RPMI7951 (cell line): ENCODE measurements at regions not wholly inside any gene's neighbourhood (a gene's known extent, or its start where the extent isn't known, plus 50 kb on each side); places are given as distances from the start of the nearest gene placed in this dataset.
"Not testable (repeated sequence)": the region's sequence is repeated elsewhere in the genome, so short reads cannot be mapped to it uniquely, and the experiment has no call there.

Experiments
- DNase-seq: peaks from one replicate; pipeline ENCODE4 v3.0.0-alpha.2; 2012; ENCODE audit warnings: low read depth

DNA sequence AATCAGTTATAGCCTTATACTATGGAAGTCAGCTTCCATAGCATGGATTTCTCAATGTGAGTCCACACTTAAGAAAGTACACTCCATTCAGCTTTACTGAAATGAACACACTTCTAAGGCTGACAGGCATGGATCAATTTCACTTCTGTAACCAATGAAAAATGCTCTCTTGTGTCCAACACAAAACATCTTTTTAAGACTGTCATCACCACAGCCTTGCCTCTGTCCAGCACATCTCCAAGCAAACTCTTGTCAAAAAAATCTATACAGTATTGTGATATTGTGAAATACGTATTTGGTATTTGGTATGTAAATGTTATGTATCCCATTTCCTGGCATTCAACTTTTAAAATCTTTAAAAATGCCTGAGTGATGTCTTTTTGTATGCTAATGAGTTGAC lies 208.7 kb downstream of the RAP2B start:
- DNase-seq: no peak

DNA sequence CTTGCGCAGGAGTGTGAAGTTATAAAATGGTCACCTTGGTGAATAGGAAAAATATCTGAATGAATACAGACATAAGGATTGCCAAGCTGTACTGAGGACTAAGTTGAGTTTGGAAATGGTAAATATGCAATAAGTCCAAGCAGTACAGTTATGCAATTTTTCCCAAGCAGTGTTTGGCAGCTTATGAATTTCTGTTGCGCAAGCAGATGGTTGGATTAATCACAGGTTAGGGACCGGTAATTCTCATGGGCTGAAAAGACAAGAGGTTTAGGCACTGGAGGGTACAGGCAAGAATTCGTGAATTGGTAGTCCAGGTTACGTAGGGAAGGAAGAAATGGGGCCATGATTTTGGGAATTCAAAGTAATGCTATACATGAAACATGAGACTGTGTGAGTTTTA lies 210.3 kb downstream of the RAP2B start:
- DNase-seq: no peak

DNA sequence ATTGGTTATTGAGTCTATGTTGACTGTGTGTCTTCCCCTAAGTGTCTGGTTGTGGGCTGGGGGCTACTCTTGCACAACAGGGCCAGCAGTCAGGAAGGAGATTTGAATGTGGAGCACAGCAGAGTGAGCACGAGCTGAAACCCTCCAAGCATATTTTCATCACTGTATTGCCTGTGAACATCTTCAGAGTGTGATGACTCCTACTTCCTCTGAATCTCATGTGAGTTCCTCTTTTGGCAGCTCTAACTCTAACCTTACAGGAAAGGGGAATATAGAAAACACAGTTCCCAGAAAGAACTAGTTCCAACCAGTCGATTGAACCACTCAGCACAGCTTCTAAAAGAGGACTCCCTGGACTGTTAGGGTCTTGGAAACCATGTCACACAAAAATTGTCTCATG lies 211.6 kb downstream of the RAP2B start:
- DNase-seq: no peak

DNA sequence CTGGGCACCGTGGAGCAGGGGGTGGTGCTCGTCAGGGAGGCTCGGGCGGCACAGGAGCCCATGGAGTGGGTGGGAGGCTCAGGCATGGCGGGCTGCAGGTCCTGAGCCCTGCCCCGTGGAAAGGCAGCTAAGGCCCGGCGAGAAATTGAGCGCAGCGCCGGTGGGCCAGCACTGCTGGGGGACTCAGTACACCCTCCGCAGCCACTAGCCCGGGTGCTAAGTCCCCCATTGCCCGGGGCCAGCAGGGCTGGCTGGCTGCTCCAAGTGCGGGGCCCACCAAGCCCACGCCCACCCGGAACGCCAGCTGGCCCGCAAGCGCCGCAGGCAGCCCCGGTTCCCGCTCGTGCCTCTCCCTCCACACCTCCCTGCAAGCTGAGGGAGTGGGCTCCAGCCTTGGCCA lies 216.3 kb downstream of the RAP2B start:
- DNase-seq: not testable (repeated sequence)

DNA sequence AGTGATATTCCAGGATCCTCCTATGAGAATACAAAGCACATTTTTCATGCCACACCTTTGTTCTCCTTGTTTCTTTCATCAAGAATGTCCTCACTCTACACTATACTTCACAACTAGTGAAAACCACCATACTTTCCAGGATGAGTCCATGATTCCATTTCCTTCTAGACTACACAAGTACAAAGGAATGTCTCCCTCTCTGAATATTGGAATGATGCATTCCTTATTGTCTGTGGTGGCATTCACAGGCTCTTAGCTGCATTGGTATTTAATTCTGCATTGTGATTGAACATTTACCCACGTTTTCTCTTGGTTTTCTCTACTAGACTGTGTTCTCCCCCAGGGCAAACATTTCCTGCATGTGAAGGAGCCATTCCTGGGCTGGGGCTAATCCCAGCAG lies 217.5 kb downstream of the RAP2B start:
- DNase-seq: no peak

DNA sequence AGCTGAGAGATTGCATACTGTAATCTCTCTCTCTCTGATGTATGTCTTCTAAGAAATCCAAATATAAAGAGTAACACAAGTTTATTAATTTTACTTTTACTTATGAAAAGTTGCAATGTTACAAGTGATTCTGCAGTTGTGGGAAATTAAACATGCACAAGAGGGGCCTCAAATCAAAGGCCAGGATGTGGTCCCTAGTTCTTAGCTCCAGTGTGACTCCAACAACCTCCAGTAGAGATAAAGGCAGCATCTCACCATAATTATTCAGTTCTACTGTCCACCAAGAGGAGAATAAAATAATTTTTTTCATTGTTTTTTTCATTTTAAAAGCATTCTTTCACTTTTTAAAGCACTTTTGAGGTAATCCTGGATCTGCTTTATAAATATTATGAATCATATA lies 223.3 kb downstream of the RAP2B start:
- DNase-seq: no peak

DNA sequence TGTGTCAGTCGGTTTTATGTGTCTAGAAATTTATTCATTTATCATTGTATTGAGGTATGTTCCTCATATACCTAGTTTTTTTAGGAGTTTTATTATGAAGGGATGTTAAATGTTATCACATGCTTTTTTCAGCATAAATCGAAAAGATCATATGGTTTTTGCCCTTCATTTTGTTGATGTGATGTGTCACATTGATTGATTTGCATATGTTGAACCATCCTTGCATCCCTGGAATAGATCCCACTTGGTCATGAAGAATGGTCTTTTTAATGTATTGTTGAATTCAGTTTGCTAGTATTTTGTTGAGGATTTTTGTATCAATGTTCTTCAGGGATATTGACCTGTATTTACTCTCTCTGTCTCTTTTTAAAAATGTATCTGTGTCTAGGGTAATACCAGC lies 230.3 kb downstream of the RAP2B start:
- no peak for DNase-seq

DNA sequence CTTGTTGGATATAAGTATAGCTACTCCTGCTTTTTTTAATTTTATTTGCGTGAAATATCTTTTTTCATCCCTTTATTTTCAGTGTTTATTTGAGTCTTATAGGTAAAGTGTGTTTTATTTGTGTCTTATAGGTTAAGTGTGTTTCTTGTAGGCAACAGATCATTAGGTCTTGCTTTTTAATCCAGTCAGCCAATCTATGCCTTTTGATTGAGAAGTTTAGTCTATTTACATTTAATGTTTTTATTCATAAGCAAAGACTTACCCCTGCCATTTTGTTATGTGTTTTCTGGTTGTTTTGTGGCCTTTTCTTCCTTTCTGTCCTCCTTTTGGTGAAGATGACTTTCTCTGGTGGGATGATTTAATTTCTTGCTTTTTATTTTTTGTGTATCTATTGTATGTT lies 232.0 kb downstream of the RAP2B start:
- no peak for DNase-seq

DNA sequence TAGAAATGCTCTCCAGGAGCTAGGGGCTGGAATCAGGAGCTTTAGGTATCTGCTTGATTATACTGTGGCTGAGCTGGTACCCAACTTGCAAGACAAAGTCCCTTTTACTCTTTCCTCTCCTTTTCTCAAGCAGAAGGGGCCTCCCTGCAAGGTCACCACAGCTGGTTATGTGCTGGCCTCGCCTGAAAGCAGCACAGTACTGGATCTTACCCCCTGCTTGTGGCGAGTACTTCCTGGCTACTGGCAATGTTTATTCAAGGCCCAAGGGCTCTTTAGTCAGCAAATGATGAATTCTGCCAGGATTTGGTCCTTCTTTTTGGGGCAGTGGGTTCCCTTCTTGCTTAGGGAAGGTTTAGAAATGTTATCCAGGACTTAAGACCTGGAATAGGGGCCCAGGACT lies 234.6 kb downstream of the RAP2B start:
- DNase-seq: no peak

DNA sequence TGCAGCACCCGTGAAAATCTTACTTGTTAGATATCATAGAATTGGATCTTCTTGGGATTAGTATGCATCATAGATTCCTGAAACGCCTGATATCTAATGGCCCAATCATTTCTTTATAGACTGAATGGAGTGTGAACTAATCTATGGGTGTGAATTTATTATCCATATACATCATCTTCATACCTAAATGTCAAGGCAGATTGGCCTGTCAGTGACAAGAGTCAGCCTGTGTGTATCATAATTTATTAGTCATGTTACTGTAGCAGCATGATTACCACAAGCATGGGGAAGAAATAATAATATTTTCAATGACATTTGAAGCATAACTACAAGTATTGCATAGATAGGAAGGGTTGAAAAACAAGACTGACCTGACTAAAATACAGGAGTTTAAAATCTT lies 235.8 kb downstream of the RAP2B start:
- DNase-seq: no peak

DNA sequence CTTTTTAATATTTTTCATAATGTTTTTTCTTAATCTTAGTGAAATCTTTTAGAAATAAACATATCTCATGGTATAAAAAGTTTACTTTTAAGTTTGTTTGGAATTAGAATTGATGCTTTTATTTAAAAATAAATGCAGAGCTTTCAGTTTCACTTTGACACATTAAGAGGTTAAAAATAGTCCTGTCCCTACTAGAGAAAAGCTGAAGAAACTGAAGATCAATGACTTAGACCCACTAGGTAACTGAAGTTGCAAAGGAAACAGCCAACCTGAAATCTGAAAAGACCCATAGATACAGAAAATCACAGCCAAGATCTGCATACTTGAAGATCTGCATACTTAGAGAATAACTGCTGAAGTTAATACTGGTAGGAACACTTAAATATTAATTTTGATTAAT lies 237.6 kb downstream of the RAP2B start:
- DNase-seq: no peak

DNA sequence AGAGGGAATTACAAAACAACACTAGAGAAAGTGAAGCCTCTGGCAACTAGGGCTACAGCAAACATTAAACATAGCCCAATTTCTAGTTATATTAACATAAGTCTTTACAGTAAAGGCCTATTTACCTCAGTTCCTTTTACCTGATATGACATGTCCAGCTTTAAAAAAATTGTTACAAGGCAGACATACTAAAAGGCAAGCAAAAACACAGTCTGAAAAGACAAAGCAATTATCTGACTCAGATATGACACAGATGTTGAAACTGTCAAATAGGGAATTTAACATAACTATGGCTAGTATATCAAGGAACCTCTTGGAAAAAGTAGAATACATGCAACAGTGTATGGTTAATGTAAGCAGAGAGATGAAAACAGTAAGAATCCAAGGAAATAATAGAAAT lies 238.6 kb downstream of the RAP2B start:
- DNase-seq: no peak

DNA sequence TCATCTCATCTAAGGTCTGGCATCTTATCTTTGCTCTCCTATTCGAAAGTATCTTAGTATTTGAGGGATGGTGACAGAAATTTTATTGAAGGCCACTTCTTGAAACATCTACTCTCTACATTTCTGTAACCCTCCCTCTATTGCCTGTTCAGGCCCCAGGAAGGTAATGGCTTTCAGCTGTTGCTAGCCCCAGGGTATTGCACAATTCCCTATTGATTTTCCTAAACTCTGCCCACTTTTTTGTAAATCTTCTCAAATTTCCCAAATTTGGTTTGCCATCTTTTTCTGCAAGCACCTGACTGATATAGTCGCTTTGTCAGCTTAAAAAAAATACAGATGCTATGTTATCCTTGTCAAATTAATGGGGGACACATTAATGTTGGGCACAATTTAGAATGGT lies 242.1 kb downstream of the RAP2B start:
- no peak for DNase-seq

DNA sequence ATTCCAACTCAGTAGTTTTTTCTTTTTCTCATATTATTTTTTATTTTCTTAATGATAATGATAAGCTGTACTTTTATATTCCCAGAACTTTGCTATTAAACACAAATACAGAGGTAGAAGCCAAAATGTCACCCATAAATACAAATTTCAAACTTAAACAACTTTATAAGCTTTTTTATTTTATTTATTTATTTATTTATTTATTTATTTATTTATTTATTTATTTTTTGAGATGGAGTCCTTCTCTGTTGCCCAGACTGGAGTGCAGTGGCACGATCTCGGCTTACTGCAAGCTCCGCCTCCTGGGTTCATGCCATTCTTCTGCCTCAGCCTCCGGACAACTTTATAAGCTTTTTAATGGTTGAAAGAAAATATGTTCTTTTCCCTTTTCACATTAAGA lies 243.3 kb downstream of the RAP2B start:
- DNase-seq: not testable (repeated sequence)

DNA sequence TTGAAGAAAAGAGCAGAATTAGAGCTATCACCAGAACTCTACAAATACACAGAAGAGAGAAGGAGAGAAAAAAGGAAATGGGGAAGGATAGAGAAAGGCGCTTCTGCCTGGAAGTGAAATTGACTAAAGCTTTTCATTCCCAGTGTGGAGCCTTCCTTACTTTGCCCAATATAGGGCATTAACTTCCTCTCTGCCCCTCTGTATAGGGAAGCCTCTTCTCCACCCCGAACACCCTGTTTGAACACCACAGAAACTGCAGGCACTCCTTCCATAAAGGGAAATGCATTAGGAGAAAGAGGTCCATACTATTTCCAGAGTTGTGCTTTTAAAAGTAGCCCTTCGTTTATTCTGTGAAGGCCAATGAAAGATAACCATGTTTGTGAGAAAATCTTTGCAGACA lies 248.5 kb downstream of the RAP2B start:
- no peak for DNase-seq

DNA sequence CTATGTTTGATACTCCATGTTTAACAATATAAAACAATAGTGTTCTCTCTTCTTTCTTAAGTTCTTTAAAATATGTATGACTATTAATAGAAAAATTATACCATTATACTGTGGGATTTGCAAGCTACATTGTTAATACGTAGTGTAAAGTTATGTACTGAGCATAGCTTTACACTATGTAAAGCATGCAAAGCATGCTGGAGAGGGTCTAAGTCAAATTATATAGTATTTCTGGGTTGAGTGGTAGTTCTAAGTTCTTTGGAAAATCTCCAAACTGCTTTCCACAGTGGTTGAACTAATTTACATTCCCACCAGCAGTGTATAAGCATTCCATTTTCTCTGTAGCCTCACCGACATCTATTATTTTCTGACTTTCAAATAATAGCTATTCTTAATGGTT lies 253.0 kb downstream of the RAP2B start:
- DNase-seq: no peak

DNA sequence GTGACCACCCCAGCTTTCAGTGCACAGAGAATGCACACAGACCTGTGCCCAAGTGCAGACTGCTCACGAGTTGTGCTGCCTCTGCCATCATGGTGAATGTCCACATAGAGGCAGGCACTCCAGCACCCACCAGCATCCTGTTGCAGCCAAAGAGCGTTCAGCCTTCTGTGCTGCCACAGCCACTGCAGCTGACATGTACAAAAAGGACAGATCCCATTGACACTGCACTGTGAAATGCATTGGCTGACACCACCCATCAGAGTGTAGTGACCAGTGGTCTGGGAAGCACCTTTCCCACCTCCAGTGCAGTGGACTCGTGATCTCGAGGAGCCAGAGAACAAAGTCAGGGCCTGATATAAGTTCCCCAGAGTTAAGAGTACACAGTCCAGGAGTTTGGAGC lies 260.3 kb downstream of the RAP2B start:
- DNase-seq: no peak

DNA sequence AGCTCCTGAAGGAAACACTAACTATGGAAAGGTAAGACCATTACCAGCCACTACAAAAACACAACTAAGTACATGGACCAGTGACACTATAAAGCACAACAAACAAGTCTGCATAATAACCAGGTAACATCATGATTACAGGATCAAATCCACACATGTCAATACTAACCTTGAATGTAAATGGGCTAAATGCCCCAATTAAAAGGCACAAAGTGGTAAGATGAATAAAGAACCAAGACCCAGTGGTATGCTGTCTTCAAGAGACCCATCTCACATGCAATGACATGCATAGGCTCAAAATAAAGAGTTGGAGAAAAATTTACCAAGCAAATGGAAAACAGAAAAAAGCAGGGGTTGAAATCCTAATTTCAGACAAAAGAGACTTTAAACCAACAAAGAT lies 261.8 kb downstream of the RAP2B start:
- DNase-seq: not testable (repeated sequence)

DNA sequence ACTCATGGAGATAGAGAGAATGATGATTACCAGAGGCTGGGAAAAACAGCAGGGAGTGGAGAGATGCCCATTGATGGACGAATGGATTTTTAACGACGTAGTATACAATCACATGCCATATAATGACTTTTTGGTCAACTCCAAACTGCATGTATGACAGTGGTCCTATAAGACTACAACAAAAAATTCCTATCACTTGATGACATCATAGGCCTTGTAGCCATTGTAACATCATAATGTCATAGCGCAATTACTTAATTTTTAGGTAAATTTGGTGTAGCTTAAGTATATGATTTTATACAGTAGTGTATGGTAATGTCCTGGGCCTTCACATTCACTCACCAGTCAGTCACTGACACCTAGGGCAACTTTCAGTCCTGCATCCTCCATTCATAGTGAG lies 264.3 kb downstream of the RAP2B start:
- no peak for DNase-seq

DNA sequence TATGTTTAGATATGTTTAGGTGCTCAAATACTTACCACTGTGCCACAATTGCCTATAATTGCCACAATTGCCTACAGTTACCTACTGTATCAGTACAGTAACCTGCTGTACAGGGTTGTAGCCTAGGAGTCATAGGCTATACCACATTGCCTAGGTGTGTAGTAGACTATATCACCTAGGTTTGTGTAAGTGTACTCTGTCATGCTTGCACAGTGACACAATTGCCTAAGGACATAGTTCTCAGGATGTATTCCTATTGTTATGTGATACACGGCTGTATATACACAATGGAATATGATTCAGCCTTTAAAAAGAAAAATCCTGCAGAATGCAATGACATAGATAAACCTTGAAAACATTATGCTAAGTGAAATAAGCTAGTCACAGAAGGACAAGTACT lies 264.8 kb downstream of the RAP2B start:
- no peak for DNase-seq

DNA sequence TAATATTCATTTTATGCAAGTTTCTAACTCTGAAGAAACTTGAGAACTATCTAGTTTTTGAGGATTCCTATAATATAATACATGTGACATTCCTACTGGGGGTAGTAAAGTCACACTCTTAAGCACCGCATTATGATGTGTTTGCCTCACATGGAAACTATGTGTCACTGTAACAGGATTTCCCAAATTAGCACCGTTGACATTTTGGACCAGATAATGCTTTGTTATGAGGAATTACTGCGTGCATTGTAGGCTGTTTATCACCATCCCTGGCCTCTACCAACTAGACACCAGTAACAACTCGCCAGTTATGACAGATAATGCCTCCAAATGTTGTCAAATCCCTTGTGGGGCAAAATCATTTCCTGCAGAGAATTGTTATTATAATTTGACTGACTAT lies 267.8 kb downstream of the RAP2B start:
- DNase-seq: no peak

DNA sequence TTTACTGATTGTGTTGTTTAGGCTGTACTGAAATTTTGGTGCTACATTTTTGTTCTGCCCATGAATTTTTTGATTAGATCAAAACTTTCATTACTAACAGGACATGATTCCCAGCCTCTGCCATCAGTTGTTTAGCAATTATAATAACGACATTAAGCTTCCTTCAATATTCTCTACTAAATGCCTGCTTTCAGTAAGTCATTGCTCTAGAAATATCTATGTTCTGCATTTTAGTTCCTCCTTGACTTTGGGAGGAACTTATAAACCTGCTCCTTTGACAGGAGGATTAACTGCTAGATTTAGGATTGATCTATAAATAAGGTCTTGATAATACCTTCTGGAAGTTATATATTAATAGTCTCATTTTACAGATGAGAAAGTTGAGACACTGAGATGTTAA lies 269.1 kb downstream of the RAP2B start:
- no peak for DNase-seq

DNA sequence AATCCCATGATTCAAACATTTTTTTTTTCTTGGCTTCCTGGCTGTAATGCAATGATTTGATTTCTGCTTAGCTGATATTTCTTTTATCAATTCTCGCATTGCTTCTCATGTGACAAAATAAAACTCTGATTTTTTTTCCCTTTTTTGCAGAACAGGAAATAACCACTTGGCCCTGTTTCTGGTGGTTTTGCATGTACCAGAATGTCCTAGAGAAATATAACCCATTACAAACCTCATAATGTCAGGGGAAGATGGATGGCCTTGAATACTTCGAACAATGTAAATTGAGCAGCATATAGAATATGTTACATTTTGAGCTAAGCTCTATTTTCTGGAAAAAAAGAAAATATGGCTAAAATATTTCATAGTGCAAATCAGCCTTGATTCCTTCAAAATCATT lies 275.6 kb downstream of the RAP2B start:
- DNase-seq: no peak

DNA sequence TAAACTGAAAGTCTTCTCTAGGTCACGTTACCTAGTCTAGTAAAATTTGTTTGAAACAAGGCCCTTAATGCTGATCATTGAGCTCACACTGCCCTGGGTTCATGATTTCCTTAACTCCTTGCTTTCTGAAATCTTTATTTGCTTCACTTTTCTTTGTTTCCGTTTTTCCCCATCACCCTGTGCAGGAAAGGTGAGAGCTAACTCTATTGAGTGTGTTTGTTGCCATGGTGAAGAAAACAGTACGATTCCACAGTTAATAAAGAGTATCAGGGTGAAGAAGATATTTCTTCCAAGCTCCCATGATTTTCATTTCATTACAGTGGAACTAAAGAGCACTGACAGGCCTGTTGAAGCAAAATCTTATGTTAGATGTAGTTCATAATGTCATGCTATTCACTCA lies 276.2 kb downstream of the RAP2B start:
- no peak for DNase-seq

DNA sequence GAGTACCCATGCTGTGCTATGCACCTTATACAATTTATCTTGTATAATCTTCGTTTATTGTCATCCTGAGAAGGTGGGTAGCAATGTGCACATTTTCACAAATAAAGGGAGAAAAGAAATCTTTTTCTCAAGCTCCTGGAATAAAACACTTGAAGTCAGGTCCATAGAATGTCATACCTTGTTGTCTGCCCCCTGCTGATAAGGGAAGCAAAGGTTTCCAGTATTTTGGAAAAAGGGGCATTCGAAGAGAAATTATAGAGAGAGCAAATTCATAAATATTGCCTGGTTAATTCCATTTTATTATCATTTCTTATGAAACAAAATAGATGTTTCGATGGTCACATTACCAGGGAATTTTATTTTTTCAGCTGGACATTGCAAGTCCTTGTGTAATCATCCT lies 277.8 kb downstream of the RAP2B start:
- DNase-seq: no peak
